ENCODE measurements at regions not wholly inside any gene's neighbourhood (a gene's known extent, or its start where the extent isn't known, plus 50 kb on each side); places are given as distances from the start of the nearest gene placed in this dataset.

DNA sequence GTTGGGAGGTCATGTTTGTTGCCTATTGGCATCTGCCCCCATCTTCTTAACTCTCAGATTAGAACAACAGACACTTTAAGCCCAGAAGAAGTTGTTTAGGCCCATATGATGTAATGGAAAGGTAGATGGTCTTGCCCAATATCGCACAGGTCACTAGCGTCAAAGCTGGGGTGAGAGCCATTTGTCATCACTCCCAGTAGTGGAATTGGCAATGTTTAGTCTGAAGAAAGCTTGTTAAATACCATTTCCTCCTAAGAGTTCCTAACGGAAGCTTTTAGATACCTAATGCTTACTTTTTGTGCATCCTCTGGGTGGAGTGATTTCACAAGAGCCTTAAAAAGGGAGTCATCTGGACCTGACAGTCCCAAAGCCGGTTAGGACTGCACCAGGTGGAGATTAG, 125.4 kb downstream of the DACT1 start:
- Histone ChIP-seq H3K4me2 (ENCODE audit: insufficient read depth, low read length) (no peak overlapping the region), H3K27ac (ENCODE audit: low read length) (no peak overlapping the region), H3K4me3 (ENCODE audit: low read depth in 1 of 2, low read length in 2 of 2) (no peak overlapping the region), H3K79me2 (ENCODE audit: insufficient read depth, low read length) (no peaks in the 10 kb centered on the region), H4K20me1 (ENCODE audit: insufficient read depth, low read length) (no peaks in the 10 kb centered on the region), H2AFZ (ENCODE audit: low read depth, low read length) (no peak overlapping the region), H3K36me3 (ENCODE audit: insufficient read depth, low read length) (no peaks in the 10 kb centered on the region), H3K9me3 (ENCODE audit: insufficient read depth, low read length, severe bottlenecking) (no peaks in the 10 kb centered on the region), H3K4me1 (ENCODE audit: insufficient read depth, low read length) (no peaks in the 10 kb centered on the region), H3K9ac (ENCODE audit: low read depth, low read length) (no peak overlapping the region), H3K27me3 (ENCODE audit: insufficient read depth, low read length, poor library complexity) (peaks cover 3% of the 10 kb centered on the region)
- no peak for TF ChIP-seq EZH2 (IDR thresholded peaks at IDR 0.05; ENCODE audit: borderline replicate concordance, low read depth, low read length, severe bottlenecking)
- TF ChIP-seq, protein P1, sequence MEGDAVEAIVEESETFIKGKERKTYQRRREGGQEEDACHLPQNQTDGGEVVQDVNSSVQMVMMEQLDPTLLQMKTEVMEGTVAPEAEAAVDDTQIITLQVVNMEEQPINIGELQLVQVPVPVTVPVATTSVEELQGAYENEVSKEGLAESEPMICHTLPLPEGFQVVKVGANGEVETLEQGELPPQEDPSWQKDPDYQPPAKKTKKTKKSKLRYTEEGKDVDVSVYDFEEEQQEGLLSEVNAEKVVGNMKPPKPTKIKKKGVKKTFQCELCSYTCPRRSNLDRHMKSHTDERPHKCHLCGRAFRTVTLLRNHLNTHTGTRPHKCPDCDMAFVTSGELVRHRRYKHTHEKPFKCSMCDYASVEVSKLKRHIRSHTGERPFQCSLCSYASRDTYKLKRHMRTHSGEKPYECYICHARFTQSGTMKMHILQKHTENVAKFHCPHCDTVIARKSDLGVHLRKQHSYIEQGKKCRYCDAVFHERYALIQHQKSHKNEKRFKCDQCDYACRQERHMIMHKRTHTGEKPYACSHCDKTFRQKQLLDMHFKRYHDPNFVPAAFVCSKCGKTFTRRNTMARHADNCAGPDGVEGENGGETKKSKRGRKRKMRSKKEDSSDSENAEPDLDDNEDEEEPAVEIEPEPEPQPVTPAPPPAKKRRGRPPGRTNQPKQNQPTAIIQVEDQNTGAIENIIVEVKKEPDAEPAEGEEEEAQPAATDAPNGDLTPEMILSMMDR (IDR thresholded peaks at IDR 0.05; ENCODE audit: borderline replicate concordance, extremely low read depth, low read length, poor library complexity, severe bottlenecking), result no peak
- DNase-seq, result no peak
- no peak for ATAC-seq (ENCODE audit: insufficient read depth, low read depth)

DNA sequence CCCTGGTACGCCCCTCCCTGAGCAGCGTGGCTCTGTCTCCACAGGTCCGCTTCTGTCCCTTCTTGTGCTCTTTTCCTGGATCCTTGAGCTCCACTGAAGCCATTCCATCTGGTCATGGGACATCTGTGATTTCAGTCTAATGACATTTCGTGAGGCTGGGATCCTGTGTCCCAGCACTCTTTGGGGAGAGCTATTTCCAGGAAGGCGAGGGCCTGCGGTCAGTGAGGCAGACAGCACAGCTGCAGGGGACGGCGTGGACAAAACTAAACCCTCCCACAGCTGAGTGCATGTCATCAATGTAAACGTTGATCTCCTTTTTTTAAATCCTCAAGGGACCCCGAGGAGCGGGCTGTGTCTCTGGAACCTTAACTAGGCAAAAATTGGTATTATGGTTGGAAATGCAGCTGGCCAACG, 127.7 kb downstream of the DACT1 start:
- ATAC-seq (ENCODE audit: insufficient read depth, low read depth) (no peak), DNase-seq (no peak)
- Histone ChIP-seq H3K27ac (ENCODE audit: low read length) (no peak overlapping the region), H2AFZ (ENCODE audit: low read depth, low read length) (no peak overlapping the region), H3K27me3 (ENCODE audit: insufficient read depth, low read length, poor library complexity) (peaks cover 3% of the 10 kb centered on the region), H4K20me1 (ENCODE audit: insufficient read depth, low read length) (no peaks in the 10 kb centered on the region), H3K4me1 (ENCODE audit: insufficient read depth, low read length) (no peaks in the 10 kb centered on the region), H3K9ac (ENCODE audit: low read depth, low read length) (no peak overlapping the region), H3K4me3 (ENCODE audit: low read depth in 1 of 2, low read length in 2 of 2) (no peak overlapping the region), H3K79me2 (ENCODE audit: insufficient read depth, low read length) (no peaks in the 10 kb centered on the region), H3K4me2 (ENCODE audit: insufficient read depth, low read length) (no peak overlapping the region), H3K36me3 (ENCODE audit: insufficient read depth, low read length) (no peaks in the 10 kb centered on the region), H3K9me3 (ENCODE audit: insufficient read depth, low read length, severe bottlenecking) (no peaks in the 10 kb centered on the region)
- TF ChIP-seq EZH2 (IDR thresholded peaks at IDR 0.05; ENCODE audit: borderline replicate concordance, low read depth, low read length, severe bottlenecking), result no peak
- TF ChIP-seq, protein P1 (IDR thresholded peaks at IDR 0.05; ENCODE audit: borderline replicate concordance, extremely low read depth, low read length, poor library complexity, severe bottlenecking), result no peak

DNA sequence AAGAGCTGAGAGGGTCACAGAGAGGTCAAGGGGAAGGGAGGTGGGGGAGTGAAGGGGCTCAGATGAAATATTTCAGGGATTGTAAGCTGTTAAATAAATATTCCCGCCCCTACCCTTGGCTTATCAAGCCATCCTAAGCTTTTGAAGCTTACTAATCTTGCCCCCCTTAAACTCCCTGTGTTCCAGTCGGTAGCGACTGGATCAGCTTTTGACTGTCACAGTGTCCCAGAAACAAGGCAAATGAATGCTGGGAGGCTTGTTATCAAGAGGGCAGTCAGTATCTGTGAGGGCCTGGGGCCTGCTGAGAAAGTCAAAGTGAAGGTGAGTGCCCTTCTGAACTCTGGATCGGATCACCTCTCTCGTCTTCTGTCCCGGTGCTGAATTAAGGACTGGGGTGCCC, 128.1 kb downstream of the DACT1 start:
- TF ChIP-seq EZH2 (IDR thresholded peaks at IDR 0.05; ENCODE audit: borderline replicate concordance, low read depth, low read length, severe bottlenecking), result no peak
- TF ChIP-seq, protein P1 (IDR thresholded peaks at IDR 0.05; ENCODE audit: borderline replicate concordance, extremely low read depth, low read length, poor library complexity, severe bottlenecking), result no peak
- Histone ChIP-seq H3K4me2 (ENCODE audit: insufficient read depth, low read length) (no peak overlapping the region), H4K20me1 (ENCODE audit: insufficient read depth, low read length) (no peaks in the 10 kb centered on the region), H3K4me3 (ENCODE audit: low read depth in 1 of 2, low read length in 2 of 2) (no peak overlapping the region), H3K4me1 (ENCODE audit: insufficient read depth, low read length) (no peaks in the 10 kb centered on the region), H3K79me2 (ENCODE audit: insufficient read depth, low read length) (no peaks in the 10 kb centered on the region), H3K27me3 (ENCODE audit: insufficient read depth, low read length, poor library complexity) (peaks cover 3% of the 10 kb centered on the region), H3K27ac (ENCODE audit: low read length) (no peak overlapping the region), H3K9me3 (ENCODE audit: insufficient read depth, low read length, severe bottlenecking) (no peaks in the 10 kb centered on the region), H3K36me3 (ENCODE audit: insufficient read depth, low read length) (no peaks in the 10 kb centered on the region), H2AFZ (ENCODE audit: low read depth, low read length) (no peak overlapping the region), H3K9ac (ENCODE audit: low read depth, low read length) (no peak overlapping the region)
- ATAC-seq (ENCODE audit: insufficient read depth, low read depth) (no peak), DNase-seq (no peak)

Data from DND-41 (cell line).